22Rv1 (cell line): ENCODE measurements at regions not wholly inside any gene's neighbourhood (a gene's known extent, or its start where the extent isn't known, plus 50 kb on each side); places are given as distances from the start of the nearest gene placed in this dataset.
A peak's percentile ranks its signal among the peaks of the same experiment; 100 is the strongest.

ENCODE experiments used
- H3K27ac ChIP-seq: fragments of 450-650 bp; 2 replicates; pipeline ENCODE4 v1.5.1; 2017
- ZFX ChIP-seq: fragments of 450-650 bp; IDR thresholded peaks from 2 replicates; pipeline ENCODE4 v1.6.1; 2017; ENCODE audit warnings: antibody characterized with exemption, borderline replicate concordance
- TF ChIP-seq, protein P1 (sequence below): fragments of 450-650 bp; IDR thresholded peaks from 2 replicates; pipeline ENCODE4 v1.5.1; 2017; ENCODE audit warnings: mild to moderate bottlenecking

- no peak for TF ChIP-seq ZFX
- TF ChIP-seq, protein P1, sequence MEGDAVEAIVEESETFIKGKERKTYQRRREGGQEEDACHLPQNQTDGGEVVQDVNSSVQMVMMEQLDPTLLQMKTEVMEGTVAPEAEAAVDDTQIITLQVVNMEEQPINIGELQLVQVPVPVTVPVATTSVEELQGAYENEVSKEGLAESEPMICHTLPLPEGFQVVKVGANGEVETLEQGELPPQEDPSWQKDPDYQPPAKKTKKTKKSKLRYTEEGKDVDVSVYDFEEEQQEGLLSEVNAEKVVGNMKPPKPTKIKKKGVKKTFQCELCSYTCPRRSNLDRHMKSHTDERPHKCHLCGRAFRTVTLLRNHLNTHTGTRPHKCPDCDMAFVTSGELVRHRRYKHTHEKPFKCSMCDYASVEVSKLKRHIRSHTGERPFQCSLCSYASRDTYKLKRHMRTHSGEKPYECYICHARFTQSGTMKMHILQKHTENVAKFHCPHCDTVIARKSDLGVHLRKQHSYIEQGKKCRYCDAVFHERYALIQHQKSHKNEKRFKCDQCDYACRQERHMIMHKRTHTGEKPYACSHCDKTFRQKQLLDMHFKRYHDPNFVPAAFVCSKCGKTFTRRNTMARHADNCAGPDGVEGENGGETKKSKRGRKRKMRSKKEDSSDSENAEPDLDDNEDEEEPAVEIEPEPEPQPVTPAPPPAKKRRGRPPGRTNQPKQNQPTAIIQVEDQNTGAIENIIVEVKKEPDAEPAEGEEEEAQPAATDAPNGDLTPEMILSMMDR: no peak
- no peak overlapping the region for H3K27ac ChIP-seq
Observed at GRCh38 chr13:107223867-107224266, 655.9 kb upstream of the ARGLU1 start.

GRCh38 chr13:107222597-107222996 is 654.7 kb upstream of the ARGLU1 start:
- TF ChIP-seq, protein P1: no peak
- no peak for TF ChIP-seq ZFX
- no peak overlapping the region for H3K27ac ChIP-seq

DNA sequence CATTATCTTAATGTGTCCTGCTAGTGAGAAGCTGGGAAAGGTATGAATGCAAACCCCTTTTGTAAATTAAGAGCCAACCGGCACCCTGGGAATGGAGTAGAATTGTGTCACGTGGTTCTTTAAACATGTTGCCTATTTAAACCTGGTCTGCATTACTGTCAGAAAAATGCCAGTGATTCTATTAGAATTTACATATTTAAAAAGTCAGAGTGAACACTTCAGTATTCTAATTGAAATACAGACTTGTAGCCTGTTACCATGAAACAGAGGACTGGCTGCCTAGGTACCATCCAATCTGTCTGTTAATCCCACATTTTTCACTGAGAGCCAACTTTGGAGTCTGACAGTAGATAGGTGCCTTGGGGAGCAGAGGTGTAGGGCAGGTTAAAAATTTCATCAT is 652.3 kb upstream of the ARGLU1 start:
- no peak overlapping the region for H3K27ac ChIP-seq
- no peak for TF ChIP-seq ZFX
- TF ChIP-seq, protein P1: no peak

DNA sequence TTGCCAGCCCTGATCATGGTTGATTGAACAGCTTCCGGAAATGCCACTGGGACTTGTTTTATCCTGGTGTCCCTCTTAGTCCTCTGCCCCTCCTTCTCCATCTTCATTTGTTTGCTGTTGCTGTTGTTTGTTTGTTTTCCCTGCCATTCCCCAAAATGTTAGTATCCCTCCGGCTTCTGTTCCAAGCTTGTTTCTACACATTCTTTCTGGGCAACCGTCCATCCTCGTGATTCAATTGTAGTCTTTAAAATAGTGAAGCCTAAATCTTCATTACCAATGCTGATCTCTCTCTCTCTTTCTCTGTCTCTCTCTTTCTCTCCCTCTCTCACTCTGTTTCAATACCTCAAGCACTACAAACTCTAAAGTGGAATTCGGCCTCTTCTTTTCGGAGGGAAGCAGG is 649.3 kb upstream of the ARGLU1 start:
- TF ChIP-seq ZFX: no peak
- TF ChIP-seq, protein P1: no peak
- H3K27ac ChIP-seq: no peak overlapping the region

DNA sequence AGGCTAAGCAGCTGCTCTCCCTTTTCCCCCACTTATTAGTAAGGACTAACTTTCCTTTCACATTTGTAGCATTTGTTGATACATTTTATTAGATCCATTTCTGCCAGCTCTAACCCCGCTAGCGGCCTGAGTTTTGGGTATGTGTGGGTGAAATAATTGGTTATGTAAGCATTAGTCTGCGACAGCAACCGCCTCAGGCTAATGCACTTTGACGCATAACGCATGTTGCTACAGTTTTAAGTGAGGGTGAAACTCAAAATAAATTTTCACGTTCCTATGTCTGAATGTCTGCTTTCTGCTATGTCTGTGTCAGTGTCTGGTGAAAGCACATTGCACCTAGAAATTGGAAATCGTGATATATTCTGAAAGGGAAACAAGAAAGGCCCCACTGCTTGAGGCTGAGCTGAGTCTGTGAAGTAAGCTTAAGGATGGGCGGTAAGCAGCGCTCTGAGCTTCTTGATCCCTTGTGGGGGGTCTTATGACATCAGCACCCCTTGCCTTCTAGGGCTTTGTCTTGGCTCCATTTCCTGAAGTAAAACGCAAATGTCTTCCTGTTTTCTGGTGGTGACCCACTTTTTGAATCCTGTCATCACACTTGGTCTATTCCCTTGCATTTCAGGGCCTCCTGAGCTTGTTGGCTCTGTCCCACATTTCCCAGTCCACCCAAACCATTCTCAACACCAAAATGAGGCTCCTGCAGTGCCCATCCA is 648.3 kb upstream of the ARGLU1 start:
- TF ChIP-seq ZFX: no peak
- TF ChIP-seq, protein P1: no peak
- no peak overlapping the region for H3K27ac ChIP-seq

- TF ChIP-seq, protein P1: peak; percentile 89
- no peak for TF ChIP-seq ZFX
- H3K27ac ChIP-seq: no peak overlapping the region
Observed at GRCh38 chr13:107211073-107211472, 643.1 kb upstream of the ARGLU1 start.

DNA sequence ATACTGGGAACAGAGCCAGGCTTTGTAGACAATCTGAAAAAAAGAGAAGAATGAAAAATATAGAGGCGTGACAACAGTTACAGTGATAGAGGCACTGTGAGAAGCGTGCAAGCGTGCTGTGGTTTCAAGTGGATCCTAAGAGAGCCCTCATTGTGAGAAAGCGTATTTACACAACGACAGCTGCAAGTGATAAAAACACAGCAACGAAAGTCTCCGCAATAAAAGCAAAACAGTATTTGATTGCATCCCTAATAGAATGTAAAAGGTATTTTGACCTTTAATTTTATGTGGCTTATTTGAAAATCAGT is 642.7 kb upstream of the ARGLU1 start:
- no peak for TF ChIP-seq ZFX
- TF ChIP-seq, protein P1: no peak
- no peak overlapping the region for H3K27ac ChIP-seq
